ENCODE measurements at regions not wholly inside any gene's neighbourhood (a gene's known extent, or its start where the extent isn't known, plus 50 kb on each side); places are given as distances from the start of the nearest gene placed in this dataset.

DNA sequence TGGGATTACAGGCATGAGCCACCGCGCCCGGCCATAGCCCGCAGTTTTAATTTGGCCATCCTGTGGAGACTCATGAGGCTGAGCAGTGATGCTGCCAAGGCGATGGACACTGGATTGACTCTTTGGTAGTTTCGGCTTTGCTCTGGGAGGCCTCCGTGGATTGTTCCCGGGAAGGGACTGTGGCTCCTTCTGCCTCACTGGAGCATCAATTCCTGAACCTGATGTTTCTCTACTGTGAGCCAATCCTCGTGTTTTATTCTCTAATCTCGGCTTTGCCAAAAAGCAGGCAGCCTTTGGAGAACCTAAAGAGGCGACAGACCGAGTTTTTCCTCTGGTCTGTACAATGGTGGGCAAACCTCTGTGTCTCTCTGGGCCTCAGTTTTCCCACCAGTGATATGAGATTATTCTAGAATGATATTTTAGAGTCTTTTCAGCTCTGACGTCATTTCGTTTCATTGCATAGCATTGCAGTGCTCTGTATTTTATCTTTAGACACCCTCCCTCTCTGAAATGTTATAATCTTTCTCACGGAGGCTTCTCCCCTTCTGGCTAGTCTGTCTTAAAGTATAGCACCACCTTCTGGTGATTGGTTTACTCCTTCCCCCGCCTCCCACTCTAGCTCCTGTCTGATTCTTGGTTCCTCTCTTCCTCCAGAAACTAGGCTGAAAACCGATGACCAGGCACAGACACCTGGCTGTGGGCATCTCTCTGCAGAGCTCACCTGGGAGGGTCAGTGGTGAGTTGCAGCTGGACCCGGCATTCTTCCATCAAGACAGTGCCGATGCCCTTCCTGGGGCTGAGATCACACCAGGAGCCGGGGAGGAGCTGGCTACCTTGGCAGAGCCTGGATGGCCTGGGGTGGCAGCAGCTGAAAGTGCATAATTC lies 341.3 kb downstream of the MYCN start:
- peak; percentile 41 for DNase-seq (ENCODE audit: low spot score)

DNA sequence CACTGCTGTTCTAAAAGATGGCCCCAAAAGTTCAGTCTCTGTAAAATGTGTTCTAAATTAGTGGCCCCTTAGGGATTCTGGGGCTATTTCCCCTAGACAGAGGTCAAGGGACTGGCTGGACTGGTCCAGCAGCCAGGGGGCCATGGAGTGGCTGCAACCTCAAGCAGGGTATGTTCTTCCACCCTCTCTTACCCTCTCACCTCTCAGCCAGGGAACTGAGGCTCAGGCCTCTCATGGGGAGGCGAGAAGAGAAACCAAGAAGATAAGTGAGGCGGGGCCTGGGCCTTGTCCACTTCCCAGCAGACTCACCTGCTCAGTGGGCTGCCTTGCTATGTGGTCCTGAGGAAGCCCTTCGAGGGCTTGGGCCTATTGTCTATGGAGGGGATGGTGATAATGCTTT lies 339.7 kb downstream of the MYCN start:
- DNase-seq (ENCODE audit: low spot score) = no peak

DNA sequence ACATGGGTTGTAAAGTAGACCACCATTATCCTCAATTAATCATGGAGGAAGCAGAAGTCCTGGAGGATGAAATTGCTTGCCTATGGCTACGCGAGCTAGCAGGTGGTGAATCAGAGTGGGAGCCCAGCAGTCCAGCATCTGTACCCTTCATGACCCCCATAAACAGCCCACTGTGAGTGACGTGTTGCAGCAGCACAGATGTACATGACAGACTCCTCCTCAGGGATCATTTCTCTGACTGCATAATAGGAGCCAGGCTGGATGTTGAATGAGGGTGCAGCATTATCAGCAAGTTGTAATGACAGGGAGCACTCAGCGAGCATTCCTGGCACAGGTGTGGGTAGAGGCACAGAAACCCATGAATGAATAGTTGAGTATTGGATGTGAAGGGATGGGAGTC lies 339.3 kb downstream of the MYCN start:
- DNase-seq (ENCODE audit: low spot score) = no peak

DNA sequence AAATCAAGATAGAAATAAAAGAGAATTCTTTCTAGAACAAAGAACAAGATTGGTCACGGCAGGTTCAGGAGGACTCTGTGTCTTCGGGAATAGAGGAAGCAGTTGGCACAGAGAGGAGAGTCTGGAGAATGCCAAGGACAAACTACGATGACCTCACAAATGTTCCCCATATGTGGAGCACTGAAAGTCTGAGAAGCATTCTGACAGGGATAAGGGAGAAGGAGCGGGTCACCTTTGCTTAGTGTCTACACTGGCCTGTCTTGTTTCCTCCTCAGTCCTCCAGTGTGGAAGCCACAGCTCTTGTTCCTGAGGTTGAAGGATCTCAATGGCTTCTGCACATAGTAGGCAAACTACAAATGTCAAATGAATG lies 338.8 kb downstream of the MYCN start:
- DNase-seq (ENCODE audit: low spot score) = no peak

DNA sequence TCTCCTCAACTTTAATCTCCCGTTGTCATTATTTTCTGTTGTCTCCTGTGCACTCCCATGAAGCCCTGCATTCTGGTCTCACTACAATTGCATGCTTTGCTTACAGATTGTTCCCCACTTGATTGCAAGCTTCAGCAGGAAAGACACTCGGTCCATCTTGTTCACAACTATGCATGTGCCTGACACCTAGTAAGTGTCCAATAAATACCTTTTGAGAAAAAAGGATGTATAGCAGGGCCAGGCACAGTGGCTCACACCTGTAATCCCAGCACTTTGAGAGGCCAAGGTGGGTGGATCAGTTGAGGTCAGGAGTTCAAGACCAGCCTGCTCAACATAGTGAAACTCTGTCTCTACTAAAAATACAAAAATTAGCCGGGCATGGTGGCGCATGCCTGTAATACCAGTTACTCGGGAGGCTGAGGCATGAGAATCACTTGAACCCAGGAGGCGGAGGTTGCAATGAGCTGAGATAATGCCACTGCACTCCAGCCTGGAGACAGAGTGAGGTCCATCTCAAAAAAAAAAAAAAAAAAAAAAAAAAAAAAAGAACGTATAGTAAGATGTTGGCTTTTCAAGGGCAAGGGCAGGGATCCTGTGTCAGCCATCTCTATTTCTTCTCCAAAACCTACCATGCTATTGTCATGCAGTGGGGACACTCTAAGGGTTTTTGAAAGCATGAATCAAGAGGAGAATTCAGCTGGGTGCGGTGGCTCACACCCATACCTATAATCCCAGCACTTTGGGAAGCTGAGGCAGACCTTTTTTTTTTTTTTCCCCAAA lies 338.3 kb downstream of the MYCN start:
- DNase-seq (ENCODE audit: low spot score) = no peak

DNA sequence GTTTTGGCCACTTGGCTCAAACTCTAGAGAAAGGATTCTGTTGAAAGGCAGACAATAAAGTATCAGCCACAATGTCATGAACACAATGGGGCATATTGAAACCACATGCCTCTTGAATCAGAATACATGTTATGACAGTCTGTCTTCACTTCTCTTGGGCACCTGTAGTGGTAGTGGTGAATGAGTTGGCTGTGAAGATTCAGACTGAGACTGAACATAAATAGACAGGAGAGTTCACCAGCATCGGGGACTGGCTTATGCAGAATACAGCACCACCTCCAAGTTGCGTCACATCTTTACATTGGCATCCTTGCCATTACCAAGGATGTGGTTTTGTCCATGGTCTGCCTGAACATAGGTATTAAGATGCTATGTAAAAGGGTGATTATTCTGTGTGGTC lies 336.8 kb downstream of the MYCN start:
- no peak for DNase-seq (ENCODE audit: low spot score)

DNA sequence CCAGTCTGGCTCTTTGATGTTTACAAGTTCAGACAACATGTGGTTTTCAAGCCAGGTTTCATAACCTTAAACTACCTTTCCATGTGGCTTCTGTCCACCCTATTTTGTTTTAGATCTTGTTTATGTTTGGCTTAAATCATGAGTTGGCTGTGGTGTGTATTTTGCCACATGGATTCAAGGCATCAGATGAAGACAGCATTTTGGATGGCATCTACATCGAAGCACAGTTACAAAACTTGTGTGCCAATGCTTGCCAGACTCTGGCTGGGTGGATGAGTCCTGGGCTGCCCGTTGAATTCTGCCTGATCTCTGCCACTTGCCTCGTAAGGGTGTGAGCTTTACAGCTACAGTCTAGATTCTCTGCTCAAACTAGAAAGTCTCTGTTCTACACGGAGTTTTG lies 335.3 kb downstream of the MYCN start:
- DNase-seq (ENCODE audit: low spot score) = no peak

DNA sequence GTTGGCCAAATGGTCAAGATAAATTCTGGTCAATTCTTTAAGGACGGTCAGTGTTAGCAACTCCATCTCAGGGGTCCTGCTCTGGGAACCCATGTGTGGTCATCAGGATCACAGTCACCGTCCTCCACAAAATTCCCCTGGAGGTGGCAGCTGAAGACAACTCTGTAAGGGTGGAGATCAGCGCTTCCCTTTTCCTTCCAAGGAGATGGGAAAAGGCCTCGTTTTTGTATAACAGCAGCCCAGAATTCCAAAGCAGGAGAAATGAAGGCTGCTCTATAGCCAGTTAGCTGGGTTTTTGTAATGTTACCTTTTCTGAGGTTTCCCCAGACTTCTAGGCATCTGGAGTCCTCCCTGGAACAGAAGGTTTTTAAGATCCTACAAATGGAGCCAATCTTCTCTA lies 334.8 kb downstream of the MYCN start:
- no peak for DNase-seq (ENCODE audit: low spot score)

DNA sequence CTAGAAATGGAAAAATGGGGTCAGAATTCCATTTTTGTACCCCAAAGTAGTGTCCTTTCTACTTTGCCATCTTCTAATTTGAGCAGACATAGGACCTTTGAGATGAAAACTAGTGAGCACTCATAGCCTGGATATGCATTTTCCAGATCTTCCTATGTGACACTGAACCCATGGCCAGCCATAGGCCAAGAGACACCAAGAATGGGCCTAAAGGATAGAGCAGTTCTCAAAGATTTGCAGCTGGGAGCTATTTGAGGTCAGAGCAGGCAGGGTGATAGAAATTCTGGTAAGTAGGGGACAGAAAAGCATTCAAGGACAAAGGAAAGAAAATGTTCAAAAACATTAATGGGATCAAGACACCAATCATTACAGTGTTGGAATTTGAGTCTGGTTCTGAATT lies 332.8 kb downstream of the MYCN start:
- no peak for DNase-seq (ENCODE audit: low spot score)

DNA sequence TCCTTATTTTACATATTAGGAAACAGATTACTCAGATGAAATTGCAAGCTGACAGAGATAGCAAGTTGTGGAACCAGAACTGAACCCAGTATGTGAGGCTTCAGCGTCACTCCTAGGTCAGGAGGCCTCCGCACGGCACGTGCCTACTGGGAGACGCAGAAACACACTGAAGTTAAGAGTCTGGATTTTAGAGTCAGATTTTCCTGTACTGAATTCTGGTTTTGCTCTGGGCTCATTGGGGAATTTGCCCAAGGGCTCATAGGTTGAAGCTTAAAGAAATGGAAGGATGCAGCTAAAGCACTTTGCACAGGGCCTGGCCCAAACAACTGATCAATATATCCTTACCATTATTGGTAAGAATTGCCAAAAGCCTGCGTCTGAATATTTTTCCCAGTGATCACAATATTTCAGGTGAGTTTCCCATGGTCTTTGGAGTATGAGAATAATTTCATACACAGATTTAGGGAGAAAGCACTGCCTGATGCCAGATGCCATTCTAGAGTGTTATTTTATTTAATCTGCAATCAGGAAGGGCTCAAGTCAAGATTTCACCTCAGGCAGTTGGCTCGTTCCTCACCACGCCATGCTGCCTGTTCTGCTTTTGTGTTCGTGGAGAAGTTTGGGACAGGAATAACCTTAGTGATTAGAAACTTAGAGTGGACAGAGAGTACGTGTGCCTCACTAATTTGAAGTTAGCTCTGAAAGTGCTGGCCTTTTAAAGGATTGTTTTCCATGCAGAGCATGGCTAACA lies 331.9 kb downstream of the MYCN start:
- DNase-seq (ENCODE audit: low spot score) = no peak

DNA sequence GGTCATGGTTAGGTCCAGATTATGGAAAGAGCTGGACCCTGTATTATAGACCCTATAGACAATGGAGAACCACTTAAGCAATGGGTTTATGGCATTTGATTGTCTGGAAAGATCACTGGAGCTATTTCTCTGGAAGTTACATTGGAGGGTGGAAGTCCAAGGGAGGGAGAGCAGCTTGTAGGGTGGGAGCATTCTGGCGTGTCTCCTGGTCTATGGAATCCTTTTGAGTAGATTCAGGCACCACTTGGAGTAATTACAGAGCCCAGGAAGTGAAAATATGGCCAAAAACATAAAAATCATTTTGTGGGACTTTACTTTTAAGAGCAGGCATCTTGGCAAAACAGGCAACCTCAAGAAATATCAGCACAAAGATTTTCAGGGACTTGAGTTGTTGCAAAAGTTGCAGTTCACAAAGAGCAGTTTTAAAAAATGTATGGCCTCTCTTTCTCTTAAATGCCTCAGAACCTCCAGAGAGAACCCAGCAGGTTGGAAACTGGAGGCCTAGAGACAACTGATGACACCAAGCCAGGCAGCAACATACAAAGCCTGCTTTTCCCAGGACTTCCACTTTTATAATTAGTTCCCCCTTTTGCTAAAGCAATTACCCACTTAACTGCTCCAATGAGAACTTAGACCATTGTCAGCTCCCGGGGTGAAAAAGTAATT lies 331.0 kb downstream of the MYCN start:
- no peak for DNase-seq (ENCODE audit: low spot score)

DNA sequence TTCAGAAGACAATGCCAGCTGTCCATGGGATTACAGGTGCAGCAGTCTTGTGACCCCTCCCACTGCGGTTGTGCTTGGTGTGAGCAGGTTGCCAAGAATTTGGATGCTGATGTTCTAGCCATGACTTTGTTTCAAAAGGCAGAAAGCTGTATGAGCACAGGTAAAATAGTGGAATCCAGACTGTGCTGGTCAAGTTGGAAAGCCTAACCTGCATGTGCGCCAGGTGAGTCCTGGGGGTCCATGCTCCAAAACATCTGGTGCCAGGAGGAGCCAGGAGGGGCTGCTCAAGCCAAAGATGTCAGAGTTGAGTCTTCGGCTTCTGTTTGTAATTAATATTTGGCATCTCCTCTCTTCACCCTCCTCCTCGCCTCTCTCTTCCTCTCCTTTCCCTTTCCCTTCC lies 330.1 kb downstream of the MYCN start:
- DNase-seq (ENCODE audit: low spot score) = no peak

DNA sequence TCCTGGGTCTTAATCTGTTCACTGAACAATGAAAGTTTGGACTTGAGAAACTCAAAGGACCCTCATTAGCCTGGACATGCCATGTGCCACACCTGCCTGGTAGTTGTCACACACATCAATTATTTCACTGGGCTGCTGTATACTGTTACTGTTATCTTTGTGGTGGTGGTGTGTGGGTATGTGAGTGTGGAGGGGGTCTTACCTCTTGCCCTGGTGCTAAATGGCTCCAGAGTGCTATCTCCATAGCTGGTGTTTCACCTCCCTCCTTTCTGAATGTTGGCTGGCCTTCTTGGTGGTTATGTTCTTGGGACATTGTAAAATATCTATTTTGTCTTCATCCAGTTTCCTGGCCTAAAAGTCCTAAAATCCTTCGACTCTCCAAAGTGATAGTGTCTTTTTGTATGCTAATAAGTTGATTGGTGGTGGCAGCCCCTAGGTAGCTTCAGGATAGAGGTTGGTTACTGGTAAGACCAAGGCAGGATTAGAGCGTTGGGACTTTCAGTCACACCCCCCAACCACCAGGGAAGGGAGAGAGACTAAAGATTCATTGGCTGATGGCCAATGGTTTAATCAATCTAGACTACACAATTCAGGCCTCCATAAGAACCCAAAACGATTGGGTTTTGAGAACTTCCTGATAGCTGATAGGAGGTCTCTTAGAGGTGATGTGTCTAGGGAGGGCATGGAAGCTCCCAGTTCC lies 328.1 kb downstream of the MYCN start:
- no peak for DNase-seq (ENCODE audit: low spot score)

DNA sequence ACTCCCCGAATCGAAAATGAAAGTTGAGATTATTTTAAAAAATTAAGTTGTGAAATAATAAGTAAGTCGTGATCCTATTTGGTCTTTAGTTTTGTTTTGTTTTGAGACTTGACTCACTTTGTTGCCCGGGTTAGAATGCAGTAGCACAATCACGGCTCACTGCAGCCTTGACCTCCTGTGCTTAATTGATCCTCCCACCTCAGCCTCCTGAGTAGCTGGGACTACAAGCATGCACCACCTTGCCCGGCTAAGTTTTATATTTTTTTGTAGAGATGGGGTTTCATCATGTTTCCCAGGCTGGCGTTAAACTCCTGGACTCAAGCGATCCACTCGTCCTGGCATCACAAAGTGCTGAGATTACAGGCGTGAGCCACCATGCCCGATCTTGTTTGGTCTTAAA lies 326.2 kb downstream of the MYCN start:
- no peak for DNase-seq (ENCODE audit: low spot score)

DNA sequence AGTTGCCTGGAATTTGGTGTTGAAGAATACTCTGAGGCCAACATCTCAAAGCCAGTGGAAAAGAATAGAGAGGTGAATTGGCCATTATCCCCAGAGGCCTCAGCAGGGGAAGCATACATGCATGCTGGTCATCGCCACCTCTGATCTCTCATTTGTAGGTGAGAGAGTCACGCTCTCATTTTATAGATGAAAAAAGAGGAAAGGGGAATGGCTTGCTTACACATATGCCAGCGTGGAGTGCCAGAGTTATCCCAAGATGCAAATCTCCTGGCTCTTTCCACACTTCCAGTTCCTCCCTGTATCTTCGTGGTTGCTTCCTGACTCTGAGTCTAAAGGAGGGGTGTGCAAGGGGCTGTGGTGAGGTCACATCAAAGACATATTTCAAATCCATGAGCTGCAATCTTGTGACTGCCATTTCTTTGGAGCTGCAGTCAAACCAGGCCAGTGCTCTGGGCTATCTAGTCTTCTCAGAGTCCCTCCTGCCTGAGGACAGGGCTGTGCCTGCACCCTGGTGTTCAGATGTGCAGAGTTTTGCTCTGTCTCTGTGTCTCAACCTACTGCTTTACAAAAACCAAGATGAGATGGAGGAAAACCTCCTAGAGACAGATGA lies 324.7 kb downstream of the MYCN start:
- DNase-seq (ENCODE audit: low spot score) = no peak

DNA sequence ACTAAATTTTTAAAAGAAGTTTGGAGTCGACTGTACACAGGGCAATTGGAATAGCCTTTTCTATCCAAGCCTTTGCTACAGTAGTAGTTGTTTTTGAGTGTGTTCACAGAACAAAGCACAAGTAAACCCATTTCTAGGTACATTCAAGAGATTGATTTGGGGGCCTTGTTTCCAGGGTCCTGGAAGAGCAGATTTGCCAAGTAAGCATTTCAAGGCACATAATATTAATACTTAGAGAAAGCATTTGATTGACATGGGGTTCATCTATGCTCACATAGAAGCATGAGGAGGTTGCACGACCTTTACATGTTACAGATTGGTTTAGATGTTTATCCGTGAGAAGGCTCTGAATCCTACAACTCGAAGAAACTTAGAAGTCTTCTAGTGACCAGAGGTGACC lies 324.1 kb downstream of the MYCN start:
- no peak for DNase-seq (ENCODE audit: low spot score)

DNA sequence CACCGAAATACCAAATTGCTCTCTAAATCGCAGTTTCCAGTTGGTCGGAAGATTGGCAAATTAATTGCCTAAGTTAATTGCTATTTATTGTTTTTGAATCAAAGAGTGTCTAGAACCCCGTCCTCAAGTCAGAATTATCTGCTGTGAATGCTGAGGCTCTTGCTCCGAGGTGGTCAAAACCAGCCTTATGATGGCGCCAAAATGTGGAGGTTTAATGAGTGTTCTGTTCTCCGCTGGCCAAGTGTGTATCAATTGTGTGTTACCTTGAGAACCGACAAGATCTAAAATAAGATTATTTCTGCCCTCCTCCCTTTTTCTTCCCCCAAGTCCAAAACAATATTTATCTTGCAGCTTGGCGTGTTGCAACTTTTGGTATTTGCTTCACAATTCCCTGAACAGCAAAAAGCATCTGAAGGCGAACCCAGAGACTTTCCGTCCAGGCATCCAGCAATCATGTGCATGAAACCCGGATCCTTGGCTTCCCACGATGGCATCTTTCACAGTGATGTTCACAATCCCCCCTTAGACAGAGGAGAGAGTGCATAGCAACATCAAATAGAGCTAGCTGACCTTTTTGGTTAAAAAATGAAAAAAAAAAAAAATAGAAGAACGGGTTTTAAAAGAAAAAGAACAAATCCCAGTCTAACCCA lies 323.0 kb downstream of the MYCN start:
- DNase-seq (ENCODE audit: low spot score) = no peak

DNA sequence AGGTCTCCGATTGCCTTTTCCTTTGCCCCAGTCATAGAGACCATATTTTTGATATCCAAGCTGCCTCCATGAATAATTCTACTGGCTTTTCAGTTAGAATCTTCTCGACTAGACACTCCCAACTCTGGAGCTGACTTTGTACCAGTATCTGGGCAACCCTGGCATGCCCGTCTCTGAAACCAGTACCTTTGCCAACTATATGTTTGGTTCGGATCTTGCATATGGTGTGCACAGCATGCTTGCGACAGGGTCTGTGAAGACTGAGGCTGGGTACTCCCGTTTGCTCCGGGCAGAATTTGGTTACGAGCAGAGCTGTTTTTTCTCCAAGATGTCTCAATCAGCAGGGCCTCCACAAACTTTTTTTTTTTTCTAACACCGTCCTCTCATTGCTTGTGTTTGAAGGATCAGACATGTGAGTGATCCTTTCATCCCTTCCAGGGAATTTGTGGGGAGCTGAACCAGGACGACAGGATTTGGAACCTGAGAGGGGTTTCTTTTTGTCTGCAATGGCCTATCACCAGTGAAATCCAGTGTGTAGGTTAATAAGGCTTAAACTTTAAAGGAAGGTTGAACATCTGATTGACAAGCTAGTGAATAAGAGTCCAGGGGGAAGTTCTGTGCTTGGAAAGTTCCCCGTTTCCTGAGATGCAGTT lies 322.3 kb downstream of the MYCN start:
- DNase-seq (ENCODE audit: low spot score) = no peak

DNA sequence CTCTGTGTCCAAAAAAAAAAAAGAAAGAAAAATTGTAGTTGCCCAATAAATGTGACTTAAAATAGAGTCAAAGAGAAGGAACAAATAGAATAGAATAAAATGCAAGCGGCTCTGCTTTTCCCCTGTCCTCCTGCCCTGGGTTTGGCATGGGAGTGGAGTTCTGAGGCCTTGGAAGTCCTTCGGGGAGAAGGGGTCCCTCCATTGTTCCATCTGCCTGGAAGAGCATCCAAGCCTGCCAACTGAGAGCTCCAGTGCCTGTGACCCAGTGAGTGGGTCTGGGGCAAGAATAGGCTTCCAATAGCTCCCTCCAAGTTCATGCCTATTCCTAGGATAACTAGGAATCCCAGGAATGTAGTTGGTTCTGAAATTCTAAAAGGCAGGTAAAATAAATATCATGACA lies 321.4 kb downstream of the MYCN start:
- no peak for DNase-seq (ENCODE audit: low spot score)

DNA sequence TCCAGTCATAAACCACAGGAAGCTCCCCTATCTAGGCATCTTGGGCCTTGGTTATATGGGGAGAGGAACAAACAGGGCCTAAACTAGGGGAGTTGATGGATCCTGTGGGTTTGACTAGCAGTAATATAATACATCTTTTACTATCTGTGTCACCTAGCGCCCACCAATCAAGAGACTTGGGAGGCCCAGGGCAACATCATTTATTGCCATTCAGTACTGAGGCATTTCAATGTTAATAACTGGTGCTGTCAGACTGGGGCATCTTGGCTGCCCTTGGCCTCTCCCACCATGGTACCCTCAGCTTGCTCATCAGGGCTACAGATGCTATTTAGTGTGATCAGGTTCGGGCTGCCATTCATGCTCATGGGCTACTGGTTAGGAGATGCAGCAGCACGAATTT lies 320.7 kb downstream of the MYCN start:
- DNase-seq (ENCODE audit: low spot score) = no peak
